ENCODE measurements at regions not wholly inside any gene's neighbourhood (a gene's known extent, or its start where the extent isn't known, plus 50 kb on each side); places are given as distances from the start of the nearest gene placed in this dataset.

GRCh38 chr3:82281205-82281604 lies 519.8 kb upstream of the GBE1 start:
- ATAC-seq (peak; percentile 60), DNase-seq (peak in 1 of 4 donors; percentile 35)
- Histone ChIP-seq H3K9me3 (peaks cover 0 to 2% of the 10 kb centered on the region in 2 donors), H3K27ac (no peak overlapping the region), H3K27me3 (no peaks in the 10 kb centered on the region), H3K36me3 (no peaks in the 10 kb centered on the region), H3K4me3 (no peak overlapping the region), H3K4me1 (no peaks in the 10 kb centered on the region)
- intact Hi-C loops (cut with DNase I) = no loop called here
- TF ChIP-seq, protein P1, sequence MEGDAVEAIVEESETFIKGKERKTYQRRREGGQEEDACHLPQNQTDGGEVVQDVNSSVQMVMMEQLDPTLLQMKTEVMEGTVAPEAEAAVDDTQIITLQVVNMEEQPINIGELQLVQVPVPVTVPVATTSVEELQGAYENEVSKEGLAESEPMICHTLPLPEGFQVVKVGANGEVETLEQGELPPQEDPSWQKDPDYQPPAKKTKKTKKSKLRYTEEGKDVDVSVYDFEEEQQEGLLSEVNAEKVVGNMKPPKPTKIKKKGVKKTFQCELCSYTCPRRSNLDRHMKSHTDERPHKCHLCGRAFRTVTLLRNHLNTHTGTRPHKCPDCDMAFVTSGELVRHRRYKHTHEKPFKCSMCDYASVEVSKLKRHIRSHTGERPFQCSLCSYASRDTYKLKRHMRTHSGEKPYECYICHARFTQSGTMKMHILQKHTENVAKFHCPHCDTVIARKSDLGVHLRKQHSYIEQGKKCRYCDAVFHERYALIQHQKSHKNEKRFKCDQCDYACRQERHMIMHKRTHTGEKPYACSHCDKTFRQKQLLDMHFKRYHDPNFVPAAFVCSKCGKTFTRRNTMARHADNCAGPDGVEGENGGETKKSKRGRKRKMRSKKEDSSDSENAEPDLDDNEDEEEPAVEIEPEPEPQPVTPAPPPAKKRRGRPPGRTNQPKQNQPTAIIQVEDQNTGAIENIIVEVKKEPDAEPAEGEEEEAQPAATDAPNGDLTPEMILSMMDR (IDR thresholded peaks at IDR 0.05) = no peak

- no peak for ATAC-seq
- intact Hi-C loops (cut with DNase I) = no loop called here
Measured at GRCh38 chr3:82276992-82277391, 515.5 kb upstream of the GBE1 start.

DNA sequence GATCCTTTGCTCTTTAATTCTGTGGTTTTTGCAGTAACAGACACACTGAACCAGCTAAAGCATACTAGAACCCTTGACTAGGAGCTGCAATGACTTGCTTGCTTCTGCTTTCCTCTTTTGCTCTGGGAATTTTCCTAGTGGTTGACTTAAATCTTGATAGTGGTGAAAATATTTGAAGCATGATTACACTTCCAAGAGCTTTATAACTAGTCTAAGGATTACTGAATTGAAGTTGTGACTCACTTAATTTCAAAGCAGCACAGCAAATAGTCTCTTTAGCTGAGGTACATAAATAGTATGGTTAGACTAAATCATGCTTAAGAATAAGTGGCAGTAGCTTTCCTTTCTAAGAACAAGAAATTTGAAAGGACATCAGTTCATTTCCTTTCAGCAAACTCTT lies 513.5 kb upstream of the GBE1 start:
- TF ChIP-seq, protein P1 (IDR thresholded peaks at IDR 0.05) = no peak
- ATAC-seq = peak; percentile 76
- Histone ChIP-seq H3K36me3 (no peaks in the 10 kb centered on the region), H3K27ac (no peak overlapping the region), H3K9me3 (peaks cover 0 to 27% of the 10 kb centered on the region in 2 donors), H3K4me3 (no peak overlapping the region), H3K27me3 (no peaks in the 10 kb centered on the region), H3K4me1 (no peaks in the 10 kb centered on the region)
- DNase-seq = no peak
- intact Hi-C loops (cut with DNase I) = no loop called here

More at GRCh38 chr3:82276992-82277391, 515.5 kb upstream of the GBE1 start:
- Histone ChIP-seq H3K27me3 (no peaks in the 10 kb centered on the region), H3K9me3 (peaks cover 0 to 9% of the 10 kb centered on the region in 2 donors), H3K36me3 (no peaks in the 10 kb centered on the region), H3K4me3 (no peak overlapping the region), H3K27ac (no peak overlapping the region), H3K4me1 (no peaks in the 10 kb centered on the region)
- TF ChIP-seq, protein P1 (IDR thresholded peaks at IDR 0.05) = no peak
- DNase-seq = no peak

DNA sequence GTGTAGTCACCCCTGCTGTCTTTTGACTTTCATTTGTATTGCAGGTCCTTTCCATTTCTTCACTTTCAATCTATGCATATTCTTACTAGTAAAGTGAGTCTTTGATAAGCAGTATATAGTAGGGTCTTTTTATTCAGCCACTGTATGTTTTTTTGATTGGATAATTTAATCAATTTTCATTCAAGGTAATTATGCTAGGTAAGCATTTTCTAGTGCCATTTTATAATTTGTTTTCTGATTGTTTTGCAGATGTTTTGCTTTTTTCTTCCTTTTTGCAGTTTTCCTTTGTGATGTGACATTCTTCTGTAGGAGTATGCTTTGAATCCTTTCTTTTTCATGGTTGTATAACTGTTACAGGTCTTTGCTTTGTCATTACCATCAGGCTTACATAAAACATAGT lies 504.3 kb upstream of the GBE1 start:
- intact Hi-C loops (cut with DNase I) = no loop called here
- no peaks in the 10 kb centered on the region for H3K36me3 ChIP-seq
- ATAC-seq (no peak), DNase-seq (no peak)
- H3K4me3 ChIP-seq = no peak overlapping the region
- TF ChIP-seq, protein P1 (IDR thresholded peaks at IDR 0.05) = no peak
- H3K27ac ChIP-seq = no peak overlapping the region
- H3K9me3 ChIP-seq = peaks cover 0 to 17% of the 10 kb centered on the region in 2 donors
- H3K4me1 ChIP-seq = no peaks in the 10 kb centered on the region
- H3K27me3 ChIP-seq = no peaks in the 10 kb centered on the region

- no peaks in the 10 kb centered on the region for H3K9me3 ChIP-seq
- H3K36me3 ChIP-seq = no peaks in the 10 kb centered on the region
- intact Hi-C loops (cut with DNase I) = no loop called here
- no peak overlapping the region for H3K4me3 ChIP-seq
- no peak overlapping the region for H3K27ac ChIP-seq
- DNase-seq (no peak), ATAC-seq (no peak)
- TF ChIP-seq, protein P1 (IDR thresholded peaks at IDR 0.05) = no peak
- no peaks in the 10 kb centered on the region for H3K27me3 ChIP-seq
- H3K4me1 ChIP-seq = no peaks in the 10 kb centered on the region
Measured at GRCh38 chr3:82262193-82262592, 500.7 kb upstream of the GBE1 start.

Measured in left lung (tissue), 4 donors.